Umbilical cord (tissue), 1 donor: ENCODE measurements at regions not wholly inside any gene's neighbourhood (a gene's known extent, or its start where the extent isn't known, plus 50 kb on each side); places are given as distances from the start of the nearest gene placed in this dataset.

ENCODE experiments used
- DNase-seq: peaks from one replicate; pipeline ENCODE4 v3.0.0-alpha.2; 2015; ENCODE audit warnings: low spot score

- no peak for DNase-seq
These were observed 149.7 kb upstream of the IL12A start for GRCh38 chr3:159838938-159839337.

GRCh38 chr3:159839561-159840379 is 148.9 kb upstream of the IL12A start, which contains the start of gene SCHIP1:
SCHIP1 (plus strand) TSS chr3:159839861.
- DNase-seq = no peak

- no peak for DNase-seq
These were observed 147.8 kb upstream of the IL12A start for GRCh38 chr3:159840703-159841299.

- no peak for DNase-seq
These were observed 146.9 kb upstream of the IL12A start for GRCh38 chr3:159841766-159842165.

GRCh38 chr3:159843840-159844730 is 144.6 kb upstream of the IL12A start:
- peak; percentile 25 for DNase-seq

GRCh38 chr3:159844801-159845261 is 143.8 kb upstream of the IL12A start:
- no peak for DNase-seq

- no peak for DNase-seq
These were observed 142.9 kb upstream of the IL12A start for GRCh38 chr3:159845737-159846136.

- no peak for DNase-seq
These were observed 142.4 kb upstream of the IL12A start for GRCh38 chr3:159846255-159846654.

- DNase-seq = no peak
These were observed 140.1 kb upstream of the IL12A start for GRCh38 chr3:159848348-159849118.

GRCh38 chr3:159850481-159850880 is 138.2 kb upstream of the IL12A start:
- no peak for DNase-seq

GRCh38 chr3:159852266-159852665 is 136.4 kb upstream of the IL12A start:
- no peak for DNase-seq

- DNase-seq = peak; percentile 70
These were observed 135.7 kb upstream of the IL12A start for GRCh38 chr3:159852821-159853505.

- no peak for DNase-seq
These were observed 135.2 kb upstream of the IL12A start for GRCh38 chr3:159853506-159853864.

GRCh38 chr3:159854500-159855124 is 134.0 kb upstream of the IL12A start:
- peak; percentile 70 for DNase-seq

- DNase-seq = no peak
These were observed 132.9 kb upstream of the IL12A start for GRCh38 chr3:159855599-159856346.

GRCh38 chr3:159856590-159857104 is 132.0 kb upstream of the IL12A start:
- DNase-seq = no peak

GRCh38 chr3:159857840-159858239 is 130.8 kb upstream of the IL12A start:
- no peak for DNase-seq

GRCh38 chr3:159858650-159859049 is 130.0 kb upstream of the IL12A start:
- no peak for DNase-seq

GRCh38 chr3:159859424-159859823 is 129.2 kb upstream of the IL12A start:
- no peak for DNase-seq
